Activated naive CD4-positive, alpha-beta T cell treated with Interleukin-2 at 50 U/mL for 16 hours (primary cell): ENCODE measurements at regions not wholly inside any gene's neighbourhood (a gene's known extent, or its start where the extent isn't known, plus 50 kb on each side); places are given as distances from the start of the nearest gene placed in this dataset.
A peak's percentile ranks its signal among the peaks of the same experiment; 100 is the strongest.
"Not testable (repeated sequence)": the region's sequence is repeated elsewhere in the genome, so short reads cannot be mapped to it uniquely, and the experiment has no call there.

ENCODE experiments used
- DNase-seq: peaks from one replicate; pipeline ENCODE4 v3.0.0-alpha.2; 2020

GRCh38 chr19:13712767-13713201 lies 51.5 kb upstream of the MRI1 start:
- DNase-seq: no peak

DNA sequence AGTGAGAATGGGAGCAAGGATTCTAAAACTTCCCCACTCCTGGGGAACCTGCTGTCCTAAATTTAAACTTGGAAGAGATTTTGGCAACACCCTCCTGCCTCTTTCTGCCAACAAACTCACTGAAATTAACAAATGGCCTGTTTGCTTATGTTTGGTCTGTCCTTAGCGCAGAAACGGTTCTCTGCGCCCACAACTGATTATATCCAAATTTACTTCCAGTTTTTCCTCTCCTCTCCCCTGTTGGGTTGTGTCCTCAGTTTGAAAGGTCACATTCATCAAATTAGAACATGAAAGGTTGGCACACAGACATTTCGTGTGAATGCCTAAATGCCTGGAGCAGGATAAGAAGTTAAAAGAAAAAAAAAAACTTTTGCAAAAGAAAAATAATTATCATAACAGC lies 56.4 kb upstream of the MRI1 start:
- DNase-seq: no peak

DNA sequence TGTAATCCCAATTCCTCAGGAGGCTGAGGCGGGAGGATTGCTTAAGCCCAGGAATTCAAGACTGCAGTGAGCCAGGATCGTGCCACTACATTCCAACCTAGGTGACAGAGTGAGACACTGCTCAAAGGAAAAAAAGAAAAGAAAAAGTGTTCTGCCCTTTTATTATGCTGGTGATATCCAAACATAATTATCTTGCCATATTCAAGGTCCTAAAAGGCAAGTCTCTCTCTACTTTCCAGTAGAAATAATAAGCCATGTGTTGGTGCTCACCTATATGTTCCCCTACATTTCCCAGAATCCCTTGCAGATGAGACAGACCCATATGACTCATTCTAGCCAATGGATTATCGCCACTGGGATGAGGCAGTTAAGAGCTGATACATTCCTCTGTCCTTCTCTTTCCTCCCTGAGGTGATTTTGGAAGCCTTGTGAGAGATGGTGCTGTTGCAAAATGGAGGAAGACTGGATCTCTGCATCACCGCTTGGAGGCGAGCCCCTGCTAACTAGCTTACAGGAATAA lies 58.3 kb upstream of the MRI1 start:
- no peak for DNase-seq

DNA sequence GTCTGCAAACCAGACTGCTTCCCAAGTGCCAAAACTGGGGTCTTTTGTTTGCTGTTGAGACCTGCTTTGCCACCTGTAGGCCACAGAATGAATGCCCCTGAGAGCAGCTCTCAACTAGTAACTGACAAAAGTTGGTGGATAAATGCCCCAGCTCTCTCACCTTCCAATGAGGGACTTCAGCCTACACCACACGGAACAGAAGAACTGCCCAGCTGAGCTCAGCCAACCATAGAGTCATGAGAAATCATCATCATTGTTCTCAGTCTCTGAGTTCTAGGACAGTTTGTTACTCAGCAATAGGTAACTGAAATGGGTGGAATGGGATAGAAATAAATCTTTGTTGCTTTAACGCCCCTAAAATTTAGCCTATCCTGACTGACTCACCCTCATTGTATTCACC lies 59.1 kb upstream of the MRI1 start:
- DNase-seq: no peak

DNA sequence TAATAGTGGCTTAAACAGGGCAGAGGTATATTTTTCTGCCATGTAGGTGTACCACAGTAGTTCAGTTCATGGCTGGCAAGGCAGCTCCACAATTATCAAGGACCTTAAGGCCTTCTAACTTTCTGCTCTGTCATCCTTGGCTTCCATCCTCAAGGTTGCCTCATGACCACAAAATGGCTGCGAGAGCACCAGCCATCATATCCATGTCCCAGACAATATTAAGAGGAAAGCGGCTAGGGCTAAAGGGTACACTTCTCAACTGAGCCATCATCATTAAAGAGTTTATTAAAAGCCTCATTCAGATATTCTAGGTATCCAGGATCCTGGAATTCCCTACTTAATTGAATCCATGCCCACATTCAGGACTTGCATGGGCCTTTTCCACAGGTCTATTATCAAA lies 62.7 kb upstream of the MRI1 start:
- DNase-seq: no peak

GRCh38 chr19:13700621-13701020 lies 63.7 kb upstream of the MRI1 start:
- no peak for DNase-seq

DNA sequence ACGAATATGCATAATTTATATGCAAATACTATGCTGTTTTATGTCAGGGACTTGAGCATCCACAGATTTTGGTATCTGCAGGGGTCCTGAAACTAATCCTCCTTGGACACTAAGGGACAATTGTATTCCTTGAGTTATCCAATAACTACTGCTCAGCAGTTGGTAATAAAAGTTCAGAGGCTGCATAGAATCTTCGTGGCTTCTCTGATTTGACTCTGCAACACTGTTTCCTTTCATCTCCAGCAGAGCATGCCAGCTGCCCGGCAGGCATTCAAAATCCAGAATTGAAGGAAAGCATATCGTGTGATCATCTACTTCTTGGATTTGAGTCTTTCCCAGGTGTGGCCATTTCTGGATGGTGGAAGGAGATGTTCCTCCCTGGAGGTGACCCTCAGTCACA lies 64.5 kb upstream of the MRI1 start:
- DNase-seq: no peak

DNA sequence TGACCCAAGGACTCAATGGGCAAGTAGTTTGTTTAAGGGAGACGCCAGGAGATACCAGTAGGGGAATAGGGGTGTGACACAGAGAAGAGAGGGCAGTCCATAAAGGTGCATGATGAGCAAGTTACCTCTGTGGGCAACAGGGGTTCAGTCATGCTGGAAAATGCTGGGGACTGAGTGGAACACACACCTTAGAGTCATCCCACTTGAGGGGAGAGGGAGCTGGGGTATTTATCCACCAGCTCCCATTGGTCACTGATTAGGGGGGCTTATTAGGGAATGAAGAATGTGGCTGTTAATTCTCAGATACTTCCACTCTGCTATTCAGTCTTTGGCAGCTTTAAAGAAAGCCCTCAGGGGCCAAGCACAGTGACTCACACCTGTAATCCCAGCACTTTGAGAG lies 67.5 kb upstream of the MRI1 start:
- DNase-seq: no peak

GRCh38 chr19:13693889-13694288 lies 70.4 kb upstream of the MRI1 start:
- DNase-seq: no peak

GRCh38 chr19:13691569-13692435 lies 72.5 kb upstream of the MRI1 start:
- DNase-seq: no peak

DNA sequence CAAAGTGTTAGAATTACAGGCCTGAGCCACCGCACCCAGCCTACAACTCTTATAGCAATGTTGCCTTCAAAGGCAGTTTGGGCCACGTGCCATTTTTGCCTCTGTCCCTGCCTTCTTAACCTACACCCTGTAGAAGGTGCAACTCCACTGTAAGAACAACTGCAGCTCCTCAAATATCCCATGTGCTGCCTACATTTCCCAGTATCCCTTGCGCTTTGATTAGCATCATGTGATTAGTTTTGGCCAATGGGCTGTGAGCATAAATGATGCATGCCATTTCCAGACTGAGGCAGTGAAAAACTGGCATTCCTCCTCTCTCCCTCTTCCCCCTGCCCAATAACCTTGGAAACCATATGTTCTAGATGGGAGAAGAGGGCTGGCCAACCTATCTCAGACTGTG lies 75.2 kb upstream of the MRI1 start:
- no peak for DNase-seq

DNA sequence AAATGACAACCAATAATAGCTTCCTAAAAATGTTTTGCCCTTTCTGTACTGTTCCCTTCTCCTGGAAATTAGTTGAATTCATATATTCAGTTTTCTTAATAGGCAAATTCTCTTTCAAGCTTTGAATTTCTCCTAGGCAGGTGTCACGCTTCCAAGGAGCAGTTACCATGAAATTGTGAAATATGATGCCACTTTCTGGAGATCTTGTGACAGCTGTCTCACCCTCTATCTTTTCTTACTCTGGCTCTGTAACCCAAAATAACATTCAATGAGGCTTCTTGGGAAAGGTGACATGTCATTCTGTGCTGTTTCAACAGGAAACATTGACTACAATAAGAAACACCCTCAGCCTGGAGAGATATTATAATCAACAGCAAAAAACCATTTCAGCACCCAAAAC lies 80.3 kb upstream of the MRI1 start:
- DNase-seq: no peak

DNA sequence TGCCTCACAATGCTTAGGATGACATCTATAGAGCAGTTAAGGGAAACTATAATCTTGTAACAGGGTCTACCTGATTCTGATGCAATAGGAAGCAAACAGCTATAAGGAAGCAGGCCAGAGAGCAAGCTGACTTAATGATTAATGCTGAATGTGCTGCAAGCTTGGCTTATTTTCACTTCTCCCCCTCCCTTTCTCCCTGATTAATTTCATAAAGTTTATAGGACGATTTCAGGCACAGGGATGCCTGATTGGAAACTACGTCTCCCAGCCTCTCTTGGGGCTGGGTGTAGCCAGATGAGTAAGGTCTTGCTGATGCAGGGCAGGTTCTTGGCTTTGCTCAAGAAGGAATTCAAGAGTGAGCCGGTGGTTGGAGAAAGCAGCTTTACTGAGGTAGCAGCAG lies 82.8 kb upstream of the MRI1 start:
- no peak for DNase-seq

DNA sequence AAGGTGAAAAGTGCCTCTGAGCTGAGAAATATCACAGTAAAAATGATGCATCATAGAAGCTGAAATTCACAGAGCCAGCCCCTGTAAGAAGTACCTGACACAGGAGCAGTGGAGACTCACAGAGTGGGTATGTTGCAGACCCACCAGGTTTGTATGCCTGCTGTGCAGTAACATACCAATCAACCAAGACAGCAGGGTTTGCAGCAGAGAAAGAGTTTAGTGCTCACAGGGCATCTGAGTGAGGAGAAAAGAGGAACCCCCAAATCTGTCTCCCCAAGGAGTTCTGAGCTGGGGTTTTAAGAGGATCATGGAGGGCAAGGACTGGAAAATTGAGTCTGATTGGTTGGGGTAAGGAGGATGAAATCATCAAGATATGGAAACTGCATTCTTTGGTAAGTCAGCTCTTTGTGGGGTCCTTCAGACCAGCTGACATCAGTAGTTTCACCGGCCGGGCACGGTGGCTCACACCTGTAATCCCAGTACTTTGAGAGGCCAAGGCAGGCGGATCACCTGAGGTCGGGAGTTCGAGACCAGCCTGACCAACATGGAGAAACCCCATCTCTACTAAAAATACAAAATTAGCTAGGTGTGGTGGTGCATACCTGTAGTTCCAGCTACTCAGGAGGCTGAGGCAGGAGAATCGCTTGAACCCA lies 83.5 kb upstream of the MRI1 start:
- DNase-seq: not testable (repeated sequence)

- not testable (repeated sequence) for DNase-seq
These were observed 87.4 kb upstream of the MRI1 start for GRCh38 chr19:13676967-13677366.

DNA sequence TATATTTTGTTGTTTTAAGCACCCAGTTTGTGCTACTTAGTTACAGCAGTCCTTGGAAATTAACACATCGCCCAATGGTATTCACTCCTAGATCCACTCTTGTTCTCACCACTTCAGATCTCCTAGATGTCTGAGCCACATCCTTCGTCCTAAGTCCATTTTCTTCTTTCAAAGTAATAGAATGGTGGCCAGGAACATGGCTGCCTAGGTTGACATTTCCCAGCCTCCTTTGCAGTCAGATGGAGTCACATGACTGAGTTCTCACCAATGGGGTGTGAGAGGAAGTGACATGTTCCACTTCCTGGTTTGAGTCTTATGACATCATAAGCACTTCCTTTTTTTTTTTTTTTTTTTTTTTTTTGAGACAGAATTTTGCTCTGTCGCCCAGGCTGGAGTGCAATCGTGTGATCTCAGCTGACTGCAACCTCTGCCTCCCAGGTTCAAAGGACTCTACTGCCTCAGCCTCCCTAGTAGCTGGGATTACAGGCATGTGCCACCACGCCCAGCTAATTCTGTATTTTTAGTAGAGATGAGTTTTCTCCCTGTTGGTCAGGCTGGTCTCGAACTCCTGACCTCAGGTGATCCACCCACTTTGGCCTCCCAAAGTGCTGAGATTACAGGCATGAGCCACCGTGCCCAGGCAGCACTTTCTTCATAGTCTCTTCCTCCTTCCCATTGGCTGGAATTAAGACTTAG lies 91.7 kb upstream of the MRI1 start:
- DNase-seq: peak; percentile 4

DNA sequence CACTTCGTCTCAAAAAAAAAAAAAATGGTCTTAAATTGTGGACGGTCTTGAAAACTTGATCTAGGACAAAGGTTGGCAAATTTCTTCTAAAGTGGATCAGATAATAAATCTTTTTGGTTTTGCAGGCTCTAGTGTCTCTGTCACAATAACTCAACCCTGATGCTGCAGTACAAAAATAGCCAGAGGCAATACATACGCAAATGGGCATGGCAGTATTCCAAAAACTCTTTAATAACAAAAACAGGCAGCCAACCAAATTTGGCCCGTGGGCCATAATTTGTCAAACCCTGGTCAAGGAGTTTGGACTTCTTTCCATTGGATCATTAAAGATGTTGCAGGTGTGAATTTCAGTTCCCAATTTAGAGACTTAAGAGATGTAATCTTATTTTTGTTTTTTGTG lies 93.5 kb upstream of the MRI1 start:
- no peak for DNase-seq

- no peak for DNase-seq
These were observed 94.5 kb upstream of the MRI1 start for GRCh38 chr19:13669780-13670355.

DNA sequence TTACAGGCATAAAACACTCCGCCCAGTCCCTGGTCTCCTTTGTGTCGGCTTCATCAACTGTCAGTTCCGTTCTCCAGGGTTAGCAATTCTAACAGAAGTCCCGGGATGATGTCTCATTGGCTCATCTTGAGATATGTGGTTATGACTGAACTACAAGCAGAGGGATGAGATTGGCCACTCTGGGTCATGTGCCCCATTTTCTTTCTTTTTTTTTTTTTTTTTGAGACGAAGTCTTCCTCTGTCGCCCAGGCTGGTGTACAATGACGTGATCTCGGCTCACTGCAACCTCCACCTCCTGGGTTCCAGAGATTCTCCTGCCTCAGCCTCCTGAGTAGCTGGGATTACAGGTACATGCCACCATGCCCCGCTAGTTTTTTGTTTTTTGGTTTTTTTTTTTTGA lies 95.4 kb upstream of the MRI1 start:
- DNase-seq: no peak

DNA sequence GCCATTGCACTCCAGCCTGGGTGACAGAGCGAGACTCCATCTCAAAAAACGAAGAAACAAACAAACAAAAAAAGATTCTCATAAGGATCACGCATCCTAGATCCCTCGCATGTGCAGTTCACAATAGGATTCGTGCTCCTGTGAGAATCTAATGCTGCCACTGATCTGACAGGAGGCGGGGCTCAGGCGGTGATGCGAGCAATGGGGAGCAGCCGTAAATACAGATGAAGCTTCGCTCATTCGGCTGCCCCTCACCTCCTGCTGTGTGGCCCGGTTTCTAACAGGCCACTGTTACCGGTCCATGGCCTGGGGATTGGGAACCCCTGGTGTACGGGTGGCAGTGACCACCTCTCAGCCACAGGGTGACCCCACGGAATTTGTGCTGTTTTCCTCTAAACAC lies 98.2 kb upstream of the MRI1 start:
- DNase-seq: no peak

- no peak for DNase-seq
These were observed 99.0 kb upstream of the MRI1 start for GRCh38 chr19:13665125-13665905.

- DNase-seq: no peak
These were observed 111.3 kb upstream of the MRI1 start for GRCh38 chr19:13652810-13653590.
